ENCODE measurements at regions not wholly inside any gene's neighbourhood (a gene's known extent, or its start where the extent isn't known, plus 50 kb on each side); places are given as distances from the start of the nearest gene placed in this dataset.

GRCh38 chr3:41000471-41000870, 198.8 kb upstream of the CTNNB1 start:
- TF ChIP-seq EP300 (IDR thresholded peaks at IDR 0.05) (no peak), CTCF (IDR thresholded peaks at IDR 0.05) (no peak), POLR2A (IDR thresholded peaks at IDR 0.05) (no peak), POLR2AphosphoS5 (IDR thresholded peaks at IDR 0.05) (peak in 1 of 3 donors; percentile 20)
